ENCODE measurements at regions not wholly inside any gene's neighbourhood (a gene's known extent, or its start where the extent isn't known, plus 50 kb on each side); places are given as distances from the start of the nearest gene placed in this dataset.

- TF ChIP-seq ZNF274 (IDR thresholded peaks at IDR 0.05; ENCODE audit: low read depth, low read length) (no peak), YY1 (IDR thresholded peaks at IDR 0.05; ENCODE audit: insufficient read depth, insufficient read length) (no peak), SUZ12 (IDR thresholded peaks at IDR 0.05; ENCODE audit: extremely low read depth, insufficient read depth, insufficient read length) (no peak)
Observed at GRCh38 chr13:65054277-65054676, 2175.9 kb downstream of the PCDH9 start.
